ENCODE measurements at regions not wholly inside any gene's neighbourhood (a gene's known extent, or its start where the extent isn't known, plus 50 kb on each side); places are given as distances from the start of the nearest gene placed in this dataset.

- Histone ChIP-seq H2BK15ac (ENCODE audit: low read length) (no peak overlapping the region), H3K18ac (ENCODE audit: extremely low read depth, low read length) (no peak overlapping the region), H3K14ac (ENCODE audit: insufficient read length) (no peak overlapping the region), H3K4me3 (ENCODE audit: extremely low read depth in 1 of 4, insufficient read depth in 2 of 4, low read depth in 3 of 4, low read length in 4 of 4) (no peak overlapping the region), H3K27ac (ENCODE audit: low read depth, low read length) (no peak overlapping the region), H4K91ac (replicated peaks; ENCODE audit: insufficient read length, low read length) (no peak overlapping the region), H3K79me1 (ENCODE audit: low read depth, low read length) (no peaks in the 10 kb centered on the region), H3K9me3 (ENCODE audit: insufficient read depth in 2 of 2, low read depth in 1 of 2, low read length in 1 of 2) (peaks cover 0 to 3% of the 10 kb centered on the region in 2 experiments; a peak in 1 of 4 replicates), H4K5ac (ENCODE audit: insufficient read length, low read depth, low read length) (no peak overlapping the region), H2AK5ac (ENCODE audit: low read depth, low read length) (no peak overlapping the region), H4K20me1 (replicated peaks in 1 of 2; ENCODE audit: control insufficient read depth in 1 of 2, insufficient read depth in 2 of 2, low read length in 2 of 2) (no peaks in the 10 kb centered on the region), H3K79me2 (ENCODE audit: control insufficient read depth in 1 of 2, insufficient read depth in 2 of 2, low read length in 2 of 2) (no peaks in the 10 kb centered on the region), H2BK12ac (ENCODE audit: low read depth, low read length) (no peak overlapping the region), H4K8ac (ENCODE audit: extremely low read depth, insufficient read depth, low read length) (no peak overlapping the region), H3K4me2 (ENCODE audit: insufficient read depth in 1 of 2, low read depth in 2 of 2, low read length in 2 of 2) (no peak overlapping the region), H2BK120ac (replicated peaks; ENCODE audit: low read depth, low read length) (no peak overlapping the region), H3K4ac (replicated peaks; ENCODE audit: insufficient read length, low read depth, low read length) (no peak overlapping the region), H3K23ac (ENCODE audit: insufficient read length) (no peak overlapping the region), H2AFZ (ENCODE audit: low read length) (no peak overlapping the region), H3K23me2 (ENCODE audit: low read depth, low read length) (no peaks in the 10 kb centered on the region), H3K36me3 (ENCODE audit: control insufficient read depth in 2 of 4, insufficient read depth in 4 of 4, low read length in 3 of 4) (no peaks in the 10 kb centered on the region), H3K9ac (replicated peaks in 1 of 4; ENCODE audit: extremely low read depth in 1 of 4, low read depth in 3 of 4, low read length in 3 of 4) (no peak overlapping the region), H2BK20ac (ENCODE audit: low read length) (no peak overlapping the region), H3K27me3 (replicated peaks in 1 of 4; ENCODE audit: control insufficient read depth in 3 of 4, extremely low read depth in 1 of 4, insufficient read depth in 3 of 4, low read length in 3 of 4) (no peaks in the 10 kb centered on the region), H3K4me1 (replicated peaks in 1 of 4; ENCODE audit: control insufficient read depth in 3 of 4, insufficient read depth in 4 of 4, low read length in 3 of 4) (no peaks in the 10 kb centered on the region), H3K56ac (replicated peaks; ENCODE audit: insufficient read length, low read depth, low read length) (no peak overlapping the region), H2BK5ac (ENCODE audit: low read depth, low read length) (no peak overlapping the region)
- FAIRE-seq (no peak), DNase-seq (ENCODE audit: low read depth in 1 of 2, low spot score in 2 of 2) (no peak)
- ChIA-PET CTCF (ENCODE audit: partially characterized antibody) (no interaction called here), POLR2A (ENCODE audit: partially characterized antibody) (no interaction called here)
- 92% methylated on average over 2 of the region's 2 CpGs; no CpG with 5 or more reads in 1 of the 2 experiments for WGBS, 2 experiments (ENCODE audit: extremely low coverage in 1 of 2, insufficient coverage in 1 of 2, insufficient read length in 1 of 2, insufficient replicate concordance in 2 of 2, low coverage in 1 of 2, low lambda C conversion rate in 2 of 2, missing lambda C conversion rate in 1 of 2)
- TF ChIP-seq PHF8 (conservative IDR thresholded peaks at IDR 0.05; ENCODE audit: low read depth, low read length): no peak
Observed at GRCh38 chr21:24869862-24870261, 737.4 kb downstream of the MRPL39 start.
